H1 (cell line): ENCODE measurements at regions not wholly inside any gene's neighbourhood (a gene's known extent, or its start where the extent isn't known, plus 50 kb on each side); places are given as distances from the start of the nearest gene placed in this dataset.

ENCODE experiments used
- CTCF ChIA-PET: fragments of 300-600 bp; sonication (Branson Sonifier 250); formaldehyde crosslinking; loops from one replicate; lab custom pipeline; 2021; ENCODE audit not compliant: partially characterized antibody; lab: Charles Lee
- POLR2A ChIA-PET: fragments of 300-600 bp; sonication (Branson Sonifier 250); formaldehyde crosslinking; loops from one replicate; lab custom pipeline; 2021; ENCODE audit warnings: inconsistent platforms; ENCODE audit not compliant: partially characterized antibody; lab: Charles Lee
- DNase-seq, 2 experiments: peaks; one replicate each; pipeline versions ENCODE4 v3.0.0 to v3.0.0-alpha.2; 2010 to 2022; ENCODE audit warnings: low spot score in 2 of 2, low read depth in 1 of 2, mixed read lengths in 1 of 2
- FAIRE-seq: peaks from 2 replicates; lab custom pipeline; 2011; peaks lifted over from hg19 to GRCh38; lab: Jason Lieb, UNC
- H2AFZ ChIP-seq: 2 replicates; pipeline ENCODE4 v1.8.1; 2012; ENCODE audit warnings: low read length, inconsistent platforms
- H2AK5ac ChIP-seq: 2 replicates; pipeline ENCODE4 v1.6.1; 2013; ENCODE audit warnings: low read depth, low read length
- H2BK120ac ChIP-seq: replicated peaks from 2 replicates; pipeline ENCODE3; 2013; ENCODE audit warnings: low read depth, low read length, inconsistent platforms
- H2BK12ac ChIP-seq: 2 replicates; pipeline ENCODE4 v1.6.1; 2013; ENCODE audit warnings: low read depth, low read length
- H2BK15ac ChIP-seq: 2 replicates; pipeline ENCODE4 v1.6.1; 2013; ENCODE audit warnings: low read length
- H2BK20ac ChIP-seq: 2 replicates; pipeline ENCODE4 v1.6.1; 2013; ENCODE audit warnings: low read length
- H2BK5ac ChIP-seq: 2 replicates; pipeline ENCODE4 v1.6.1; 2013; ENCODE audit warnings: low read depth, low read length
- H3K14ac ChIP-seq: 2 replicates; pipeline ENCODE4 v1.6.1; 2013; ENCODE audit warnings: inconsistent platforms; ENCODE audit not compliant: insufficient read length
- H3K18ac ChIP-seq: 2 replicates; pipeline ENCODE4 v1.6.1; 2013; ENCODE audit warnings: low read length; ENCODE audit errors: extremely low read depth
- H3K23ac ChIP-seq: 2 replicates; pipeline ENCODE4 v1.6.1; 2013; ENCODE audit warnings: inconsistent platforms; ENCODE audit not compliant: insufficient read length
- H3K23me2 ChIP-seq: 2 replicates; pipeline ENCODE4 v1.6.1; 2013; ENCODE audit warnings: low read depth, low read length
- H3K27ac ChIP-seq: 2 replicates; pipeline ENCODE4 v1.6.1; 2011; ENCODE audit warnings: low read depth, low read length, inconsistent platforms
- H3K27me3 ChIP-seq, 4 experiments: replicated peaks in 1 of 4; 1 replicate in 1 of 4; 2 replicates in 3 of 4; pipeline versions ENCODE4 v1.6.1 to v1.8.1; 2011 to 2013; ENCODE audit warnings: low read length in 3 of 4, mild to moderate bottlenecking in 3 of 4, inconsistent platforms in 2 of 4, mixed read lengths in 2 of 4, moderate library complexity in 1 of 4; ENCODE audit not compliant: control insufficient read depth in 3 of 4, insufficient read depth in 3 of 4; ENCODE audit errors: extremely low read depth in 1 of 4
- H3K36me3 ChIP-seq, 4 experiments: 2 replicates each; pipeline versions ENCODE4 v1.6.1 to v1.8.1; 2011 to 2013; ENCODE audit warnings: mild to moderate bottlenecking in 4 of 4, low read length in 3 of 4, moderate library complexity in 2 of 4, control low read depth in 1 of 4, inconsistent platforms in 1 of 4; ENCODE audit not compliant: insufficient read depth in 4 of 4, control insufficient read depth in 2 of 4
- H3K4ac ChIP-seq: replicated peaks from 2 replicates; pipeline ENCODE3; 2013; ENCODE audit warnings: low read length, low read depth, mixed read lengths, inconsistent platforms; ENCODE audit not compliant: insufficient read length
- H3K4me1 ChIP-seq, 4 experiments: replicated peaks in 1 of 4; 1 replicate in 1 of 4; 2 replicates in 3 of 4; pipeline versions ENCODE4 v1.6.1 to v1.8.1; 2011 to 2013; ENCODE audit warnings: low read length in 3 of 4, inconsistent platforms in 2 of 4, mixed read lengths in 1 of 4; ENCODE audit not compliant: insufficient read depth in 4 of 4, control insufficient read depth in 3 of 4
- H3K4me2 ChIP-seq, 2 experiments: 2 replicates each; pipeline versions ENCODE4 v1.6.1 to v1.8.1; 2011 to 2013; ENCODE audit warnings: low read depth in 2 of 2, low read length in 2 of 2, control low read depth in 1 of 2, inconsistent platforms in 1 of 2, mild to moderate bottlenecking in 1 of 2; ENCODE audit not compliant: insufficient read depth in 1 of 2
- H3K4me3 ChIP-seq, 4 experiments: fragments of 200-600, 300-600 bp in 1 of 4; sonication (generic), shearing (Covaris generic), sonication (Bioruptor Twin) in 1 of 4; 2 replicates each; pipeline versions ENCODE4 v1.5.1 to v1.8.1; 2011 to 2016; ENCODE audit warnings: low read length in 4 of 4, low read depth in 3 of 4, control low read depth in 2 of 4, inconsistent platforms in 2 of 4, mild to moderate bottlenecking in 2 of 4, mixed read lengths in 1 of 4, moderate library complexity in 1 of 4; ENCODE audit not compliant: insufficient read depth in 2 of 4; ENCODE audit errors: extremely low read depth in 1 of 4
- H3K56ac ChIP-seq: replicated peaks from 2 replicates; pipeline ENCODE3; 2013; ENCODE audit warnings: low read depth, mild to moderate bottlenecking, mixed read lengths, low read length, inconsistent platforms; ENCODE audit not compliant: insufficient read length
- H3K79me1 ChIP-seq: 2 replicates; pipeline ENCODE4 v1.6.1; 2013; ENCODE audit warnings: low read depth, low read length, control low read depth
- H3K79me2 ChIP-seq, 2 experiments: 2 replicates each; pipeline versions ENCODE4 v1.6.1 to v1.8.1; 2012 to 2013; ENCODE audit warnings: low read length in 2 of 2, mild to moderate bottlenecking in 2 of 2, inconsistent platforms in 1 of 2; ENCODE audit not compliant: insufficient read depth in 2 of 2, control insufficient read depth in 1 of 2
- H3K9ac ChIP-seq, 4 experiments: replicated peaks in 1 of 4; 1 replicate in 1 of 4; 2 replicates in 3 of 4; pipeline versions ENCODE4 v1.6.1 to v1.8.1; 2011 to 2013; ENCODE audit warnings: low read depth in 3 of 4, low read length in 3 of 4, control low read depth in 2 of 4, mild to moderate bottlenecking in 2 of 4, moderate library complexity in 2 of 4, inconsistent platforms in 1 of 4; ENCODE audit errors: extremely low read depth in 1 of 4
- H3K9me3 ChIP-seq, 2 experiments: 2 replicates each; pipeline versions ENCODE4 v1.6.1 to v1.8.1; 2012 to 2013; ENCODE audit warnings: mild to moderate bottlenecking in 2 of 2, moderate library complexity in 2 of 2, control low read depth in 1 of 2, inconsistent platforms in 1 of 2, low read depth in 1 of 2, low read length in 1 of 2, mixed read lengths in 1 of 2; ENCODE audit not compliant: insufficient read depth in 2 of 2
- H4K20me1 ChIP-seq, 2 experiments: replicated peaks in 1 of 2; 2 replicates each; pipeline versions ENCODE3 to v1.8.1; 2011 to 2013; ENCODE audit warnings: inconsistent platforms in 2 of 2, low read length in 2 of 2, mild to moderate bottlenecking in 1 of 2; ENCODE audit not compliant: insufficient read depth in 2 of 2, control insufficient read depth in 1 of 2
- H4K5ac ChIP-seq: 2 replicates; pipeline ENCODE4 v1.6.1; 2013; ENCODE audit warnings: low read length, low read depth, mixed read lengths, inconsistent platforms; ENCODE audit not compliant: insufficient read length
- H4K8ac ChIP-seq: 2 replicates; pipeline ENCODE4 v1.8.0; 2013; ENCODE audit warnings: mild to moderate bottlenecking, moderate library complexity, low read length, inconsistent platforms; ENCODE audit not compliant: insufficient read depth; ENCODE audit errors: extremely low read depth
- H4K91ac ChIP-seq: replicated peaks from 2 replicates; pipeline ENCODE3; 2013; ENCODE audit warnings: low read length, mixed read lengths, inconsistent platforms; ENCODE audit not compliant: insufficient read length
- ASH2L ChIP-seq: fragments of 200-600, 300-600 bp; sonication (generic); IDR thresholded peaks from one replicate; pipeline ENCODE4 v1.7.1; 2017; ENCODE audit warnings: low read length
- BCL11A ChIP-seq, 2 experiments: IDR thresholded peaks; one replicate each; pipeline ENCODE4 v1.6.1; 2011; ENCODE audit warnings: low read depth in 2 of 2, low read length in 2 of 2, mild to moderate bottlenecking in 2 of 2
- BRCA1 ChIP-seq: IDR thresholded peaks from 2 replicates; pipeline ENCODE4 v1.6.1; 2012; ENCODE audit warnings: low read depth, low read length, improper control_type of control experiment
- CREB1 ChIP-seq: IDR thresholded peaks from 2 replicates; pipeline ENCODE4 v1.6.1; 2012; ENCODE audit warnings: inconsistent platforms
- GTF2F1 ChIP-seq: IDR thresholded peaks from 2 replicates; pipeline ENCODE4 v1.6.1; 2012; ENCODE audit warnings: low read depth, low read length, improper control_type of control experiment, borderline replicate concordance
- HDAC6 ChIP-seq: IDR thresholded peaks from one replicate; pipeline ENCODE4 v1.7.1; 2012; ENCODE audit warnings: low read depth, mild to moderate bottlenecking, inconsistent platforms, low read length, moderate library complexity
- NRF1 ChIP-seq: IDR thresholded peaks from 2 replicates; pipeline ENCODE4 v1.6.1; 2011; ENCODE audit warnings: mild to moderate bottlenecking, low read depth, low read length, improper control_type of control experiment
- PHF8 ChIP-seq: fragments of 200-600 bp; sonication (generic); conservative IDR thresholded peaks from 2 replicates; pipeline ENCODE4 v1.7.1; 2012; ENCODE audit warnings: low read depth, mild to moderate bottlenecking, inconsistent platforms, low read length, moderate library complexity
- POLR2A ChIP-seq, 2 experiments: IDR thresholded peaks; 1 replicate in 1 of 2; 2 replicates in 1 of 2; pipeline ENCODE4 v1.6.1; 2011; ENCODE audit warnings: low read depth in 2 of 2, low read length in 2 of 2, mild to moderate bottlenecking in 2 of 2; ENCODE audit errors: control extremely low read depth in 1 of 2
- RNF2 ChIP-seq: fragments of 200-900, 300-1000 bp; sonication (generic); IDR thresholded peaks from 2 replicates; pipeline ENCODE4 v1.7.1; 2016; ENCODE audit warnings: borderline replicate concordance, low read depth, mild to moderate bottlenecking, antibody characterized with exemption, low read length; ENCODE audit not compliant: poor library complexity, severe bottlenecking; ENCODE audit errors: missing control alignments
- SIN3A ChIP-seq, 2 experiments: IDR thresholded peaks in 1 of 2; conservative IDR thresholded peaks in 1 of 2; 2 replicates each; pipeline ENCODE4 v1.6.1; 2011 to 2012; ENCODE audit warnings: low read length in 2 of 2, improper control_type of control experiment in 1 of 2, low read depth in 1 of 2, mild to moderate bottlenecking in 1 of 2
- SIX5 ChIP-seq: IDR thresholded peaks from 2 replicates; pipeline ENCODE4 v1.6.1; 2011; ENCODE audit warnings: mild to moderate bottlenecking, low read depth, low read length
- TAF7 ChIP-seq: optimal IDR thresholded peaks from 2 replicates; pipeline ENCODE3; 2011; ENCODE audit warnings: low read depth, mild to moderate bottlenecking, inconsistent platforms, low read length, moderate library complexity, borderline replicate concordance
- WGBS, 2 experiments: shearing (Covaris generic) in 1 of 2; methylation state at CpG; one replicate each; pipeline versions ENCODE4 v1.1.6 to v1.1.7; 2013 to 2015; ENCODE audit warnings: low lambda C conversion rate in 2 of 2, mixed read lengths in 2 of 2, inconsistent platforms in 1 of 2, low coverage in 1 of 2, missing lambda C conversion rate in 1 of 2; ENCODE audit not compliant: insufficient replicate concordance in 2 of 2, insufficient coverage in 1 of 2, insufficient read length in 1 of 2; ENCODE audit errors: extremely low coverage in 1 of 2, missing lambda C conversion rate in 1 of 2; 5-methylcytosine and 5-hydroxymethylcytosine counted together

GRCh38 chr12:77745624-77746023 lies 85.1 kb upstream of the NAV3 start:
- no peak overlapping the region for H3K56ac ChIP-seq
- CTCF ChIA-PET: interaction anchor here (0.6 kb wide), 1 partner anchor 129 kb away, joined by 3 read pairs; no protein-coding TSS in a partner anchor
- no peaks in the 10 kb centered on the region for H3K9me3 ChIP-seq
- H3K18ac ChIP-seq: no peak overlapping the region
- H2BK15ac ChIP-seq: no peak overlapping the region
- WGBS, 2 experiments: 82% methylated on average over 1 of the region's 1 CpG; no CpG with 5 or more reads in 1 of the 2 experiments
- no peaks in the 10 kb centered on the region for H3K79me2 ChIP-seq
- POLR2A ChIA-PET: no interaction called here
- H4K5ac ChIP-seq: no peak overlapping the region
- no peak overlapping the region for H3K4me3 ChIP-seq
- H4K91ac ChIP-seq: no peak overlapping the region
- no peak overlapping the region for H4K8ac ChIP-seq
- H3K4me1 ChIP-seq: no peaks in the 10 kb centered on the region
- H2BK12ac ChIP-seq: no peak overlapping the region
- H3K27me3 ChIP-seq: peaks cover 0 to 1% (median 0%) of the 10 kb centered on the region in 4 experiments; a peak in 1 of 7 replicates
- H3K23me2 ChIP-seq: no peaks in the 10 kb centered on the region
- no peak overlapping the region for H3K14ac ChIP-seq
- no peaks in the 10 kb centered on the region for H4K20me1 ChIP-seq
- no peak overlapping the region for H2BK5ac ChIP-seq
- no peak overlapping the region for H3K9ac ChIP-seq
- H2BK120ac ChIP-seq: no peak overlapping the region
- H2BK20ac ChIP-seq: no peak overlapping the region
- DNase-seq (no peak), FAIRE-seq (no peak)
- H3K36me3 ChIP-seq: no peaks in the 10 kb centered on the region
- H2AFZ ChIP-seq: no peak overlapping the region
- H3K4ac ChIP-seq: no peak overlapping the region
- H2AK5ac ChIP-seq: no peak overlapping the region
- H3K79me1 ChIP-seq: no peaks in the 10 kb centered on the region
- H3K4me2 ChIP-seq: no peak overlapping the region
- H3K27ac ChIP-seq: no peak overlapping the region
- H3K23ac ChIP-seq: no peak overlapping the region
- TF ChIP-seq RNF2 (no peak), GTF2F1 (no peak), POLR2A (IDR thresholded peaks at IDR 0.05; ENCODE audit: control extremely low read depth in 1 of 2, low read depth in 2 of 2, low read length in 2 of 2) (no peak), BCL11A (IDR thresholded peaks at IDR 0.05; ENCODE audit: low read depth in 2 of 2, low read length in 2 of 2) (no peak), BRCA1 (no peak), ASH2L (no peak), SIN3A (conservative IDR thresholded peaks at IDR 0.05 in 1 of 2, IDR thresholded peaks at IDR 0.05 in 1 of 2; ENCODE audit: low read depth in 1 of 2, low read length in 2 of 2) (no peak), TAF7 (no peak), NRF1 (no peak), PHF8 (no peak), CREB1 (no peak), HDAC6 (no peak), SIX5 (no peak)
